Embryonic facial prominence (tissue), 1 donor: ENCODE measurements at regions not wholly inside any gene's neighbourhood (a gene's known extent, or its start where the extent isn't known, plus 50 kb on each side); places are given as distances from the start of the nearest gene placed in this dataset.

ENCODE experiments used
- DNase-seq: peaks from one replicate; pipeline ENCODE4 v3.0.0-alpha.2; 2016; ENCODE audit errors: extremely low spot score

DNA sequence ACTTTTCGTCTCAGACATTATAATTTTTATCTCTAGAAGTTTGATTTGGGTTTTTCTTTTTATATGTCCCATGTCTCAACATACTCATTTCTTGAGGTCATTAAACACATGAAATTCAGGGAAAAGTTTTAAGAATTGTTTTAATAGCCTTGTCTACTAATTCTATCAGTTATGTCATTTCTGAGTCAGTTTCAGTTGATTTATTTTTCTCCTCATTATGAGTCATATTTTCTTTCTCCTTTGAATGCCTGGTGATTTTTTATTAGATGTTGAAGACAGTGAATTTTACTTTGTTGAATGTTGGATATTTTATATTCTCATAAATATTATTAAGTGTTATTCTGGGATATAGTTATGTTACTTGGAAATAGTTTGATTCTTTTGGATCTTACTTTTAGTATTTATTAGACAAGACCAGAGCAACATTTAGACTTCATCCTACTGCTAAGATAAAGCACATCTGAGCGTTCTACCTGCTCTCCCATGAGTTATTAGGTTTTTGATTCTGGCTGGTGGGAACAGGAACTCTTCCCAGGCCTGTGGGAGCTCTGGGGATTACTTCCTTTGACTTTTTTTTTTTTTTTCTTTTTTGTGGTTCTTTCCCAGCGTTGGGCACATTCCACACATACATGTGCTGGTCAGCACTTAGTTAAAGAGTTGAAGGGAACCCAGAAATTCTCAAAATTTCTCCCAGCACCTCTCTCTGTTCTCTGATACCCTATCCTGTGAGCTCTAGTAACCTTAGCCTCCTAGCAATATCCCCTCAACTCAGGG lies 1157.7 kb downstream of the BCL11B start:
- DNase-seq: no peak

DNA sequence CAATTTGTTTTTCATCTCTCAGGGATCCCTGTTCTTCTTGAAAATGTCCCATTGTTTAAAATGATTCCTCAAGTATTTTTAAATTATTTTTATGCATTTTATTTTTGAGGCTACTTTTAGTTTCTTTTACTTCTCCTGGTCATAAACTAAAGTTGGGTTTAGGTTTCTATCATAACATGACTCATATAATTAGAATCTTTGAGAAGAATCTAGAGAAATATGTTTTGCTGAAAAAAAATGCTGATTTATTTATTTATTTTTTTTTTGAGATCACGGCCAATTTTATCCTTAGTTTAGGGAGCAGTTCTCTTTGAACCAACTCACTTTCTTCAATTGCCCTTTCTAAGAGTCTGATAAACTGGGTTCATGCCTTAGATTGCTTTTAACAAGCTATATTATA lies 1157.1 kb downstream of the BCL11B start:
- no peak for DNase-seq

DNA sequence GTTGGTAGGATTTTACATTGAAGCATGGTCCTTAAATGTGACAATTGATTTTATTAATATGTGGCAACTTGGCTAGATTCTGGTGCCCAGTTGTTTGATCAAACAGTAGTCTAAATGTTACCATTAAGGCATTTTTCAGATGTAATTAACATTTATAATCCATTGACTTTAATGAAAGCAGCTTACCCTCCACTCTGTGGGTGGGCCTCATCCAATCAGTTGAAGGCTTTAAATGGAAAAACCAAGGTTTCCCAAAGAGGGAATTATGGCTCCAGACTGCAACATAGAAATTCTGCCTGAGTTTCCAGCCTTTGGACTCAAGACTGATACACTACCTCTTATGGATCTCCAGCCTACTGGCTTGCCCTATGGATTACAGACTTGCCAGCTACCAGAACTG lies 1153.2 kb downstream of the BCL11B start:
- DNase-seq: no peak

DNA sequence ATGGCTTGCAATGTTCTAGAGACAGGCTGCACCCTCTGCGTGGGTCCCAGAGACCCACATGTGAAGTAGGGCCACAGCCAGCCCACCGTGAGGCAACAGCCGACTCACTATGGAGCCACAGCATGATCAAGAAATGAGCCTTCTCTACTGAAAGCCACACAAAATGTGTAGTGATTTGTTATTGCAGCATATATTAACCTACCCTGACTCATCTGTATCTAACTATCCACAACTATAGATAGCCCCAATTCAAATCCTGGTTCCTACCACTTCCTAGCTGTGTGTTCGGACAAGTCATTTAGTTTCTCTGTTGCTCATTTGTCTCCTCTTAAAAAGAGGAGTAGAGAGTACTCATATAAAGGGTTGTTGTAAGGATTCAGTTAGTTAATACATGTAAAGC lies 1152.3 kb downstream of the BCL11B start:
- no peak for DNase-seq

DNA sequence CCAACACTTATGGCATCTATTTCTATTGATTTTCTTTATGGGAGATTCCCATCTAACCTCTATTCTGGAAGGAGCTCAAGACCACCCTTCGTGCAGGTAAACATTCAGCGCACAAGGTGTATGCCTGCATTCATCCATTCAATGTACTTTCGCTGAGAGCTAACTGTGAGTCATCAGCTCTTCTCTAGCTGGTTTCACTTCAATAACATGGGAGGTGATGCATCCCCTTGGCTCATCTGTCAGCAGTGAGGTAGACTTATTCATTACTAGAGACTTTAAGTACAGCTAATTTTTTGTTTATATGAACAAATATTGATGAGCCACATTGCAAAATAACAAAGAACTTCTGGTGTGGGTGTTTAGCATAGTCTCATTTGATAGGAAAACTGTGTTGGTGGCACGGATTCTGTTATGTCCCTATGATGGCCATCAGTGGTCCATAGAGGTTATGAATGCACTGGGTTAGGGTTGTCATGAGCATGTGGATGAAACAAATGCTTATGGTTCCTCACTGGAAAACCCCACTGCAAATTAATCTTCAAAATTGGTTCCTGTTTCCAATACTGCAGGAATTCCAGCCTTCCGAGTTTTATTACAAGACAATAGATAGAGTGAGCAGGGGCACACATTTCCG lies 1151.0 kb downstream of the BCL11B start:
- no peak for DNase-seq

DNA sequence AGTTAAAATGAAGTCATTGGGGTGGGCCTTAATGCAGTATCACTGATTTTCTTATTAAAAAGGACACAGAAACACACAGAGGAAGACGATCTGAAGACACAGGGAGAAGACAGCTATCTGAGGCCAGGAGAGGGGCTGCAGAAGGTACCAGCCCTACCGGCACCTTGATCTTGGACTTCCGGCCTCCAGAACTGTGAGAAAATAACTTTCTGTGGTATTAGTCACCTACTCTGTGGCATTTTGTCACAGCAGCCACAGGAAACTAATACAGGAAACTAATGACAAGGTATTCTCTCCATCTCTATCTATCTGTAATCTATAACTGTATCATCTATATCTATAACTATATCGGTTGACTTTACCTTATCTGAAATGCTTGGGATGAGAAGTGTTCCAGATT lies 1149.5 kb downstream of the BCL11B start:
- no peak for DNase-seq

DNA sequence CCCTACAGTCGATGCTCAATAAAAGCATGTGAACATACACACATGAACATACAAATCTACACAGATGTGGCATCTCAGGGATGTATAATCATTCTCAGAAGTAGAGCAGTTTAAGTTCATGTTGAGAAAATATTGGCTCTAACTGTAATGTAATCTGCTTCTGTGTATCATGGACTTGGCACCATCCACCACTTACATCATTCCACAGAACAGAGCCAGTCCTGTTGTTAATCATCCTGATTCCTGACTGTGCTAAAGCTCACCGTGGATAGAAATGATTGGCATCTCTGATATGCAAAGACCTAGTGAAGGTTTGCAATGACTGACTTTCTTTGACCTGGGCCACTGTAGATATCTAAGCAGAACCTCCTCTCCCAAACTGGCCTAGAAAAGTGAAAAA lies 1141.3 kb downstream of the BCL11B start:
- no peak for DNase-seq

DNA sequence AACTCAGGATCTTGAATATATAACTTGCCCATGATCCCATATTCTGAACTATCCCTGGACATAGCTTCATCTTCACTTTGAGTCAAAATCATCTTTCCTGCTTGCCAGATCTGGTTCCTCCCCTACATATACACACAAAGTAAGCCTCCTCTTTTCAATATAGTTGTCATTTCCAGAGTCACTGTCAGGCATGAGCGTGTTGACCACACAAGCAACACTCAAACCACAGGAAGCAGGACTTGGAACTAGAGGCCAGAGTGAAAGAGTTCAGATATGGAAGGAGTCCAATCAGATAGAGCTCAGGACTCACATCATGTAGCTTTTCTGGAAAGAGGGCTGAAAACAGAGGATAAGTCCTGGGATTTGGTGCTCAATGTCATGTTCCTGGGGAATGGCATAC lies 1140.6 kb downstream of the BCL11B start:
- no peak for DNase-seq

DNA sequence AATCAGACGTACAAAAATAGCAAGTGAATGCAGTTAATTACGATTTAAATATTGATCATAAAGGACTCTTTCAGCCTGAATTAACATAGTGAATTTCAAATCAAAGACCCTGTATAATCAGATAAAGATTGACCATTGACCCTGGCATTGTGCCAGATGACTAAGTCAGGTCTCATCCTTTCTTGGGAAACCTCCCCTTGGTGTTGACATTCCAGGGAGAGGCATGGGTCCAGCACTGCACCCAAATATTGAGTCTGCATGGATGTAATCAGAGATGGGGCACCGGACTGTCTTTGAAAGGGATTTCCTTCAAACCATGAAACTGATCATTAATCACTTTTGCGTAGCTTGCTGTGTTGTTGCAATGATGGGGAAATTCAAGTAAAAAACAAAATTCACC lies 1138.2 kb downstream of the BCL11B start:
- no peak for DNase-seq

DNA sequence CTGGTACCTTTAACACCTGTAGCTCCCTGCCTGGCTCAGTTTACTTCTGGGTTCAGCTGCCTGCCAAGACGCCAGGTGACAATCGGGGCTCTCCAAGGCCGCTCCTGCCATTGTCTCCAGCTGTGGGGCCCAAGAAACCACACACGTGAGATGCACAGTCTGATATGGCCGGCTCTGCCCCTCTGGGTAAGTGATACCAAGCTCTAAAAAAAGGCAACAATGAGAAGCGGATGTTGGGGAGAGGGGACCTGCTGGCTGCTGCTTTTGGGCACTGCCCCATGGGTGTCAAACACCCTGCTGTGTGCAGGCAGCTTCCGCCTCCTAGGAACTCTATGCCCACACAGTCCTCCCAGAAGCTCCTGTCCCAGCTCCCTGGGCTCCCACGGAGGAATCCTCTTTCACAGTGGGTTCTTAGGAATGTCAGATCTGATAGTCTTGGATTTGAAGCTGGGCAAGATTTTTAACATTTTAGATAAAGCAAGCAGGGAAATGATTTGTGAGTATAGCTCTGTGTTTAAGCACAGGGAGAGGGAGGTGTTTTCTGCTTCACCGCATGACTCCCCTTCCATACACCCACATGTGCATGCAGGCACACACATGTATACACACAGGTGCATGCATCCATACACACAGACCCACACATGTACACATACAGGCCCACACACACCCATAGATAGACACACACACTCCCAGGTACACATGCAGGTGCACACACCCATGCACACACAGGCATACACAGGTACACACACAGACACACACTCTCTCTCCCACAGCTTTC lies 1135.8 kb downstream of the BCL11B start:
- DNase-seq: no peak

DNA sequence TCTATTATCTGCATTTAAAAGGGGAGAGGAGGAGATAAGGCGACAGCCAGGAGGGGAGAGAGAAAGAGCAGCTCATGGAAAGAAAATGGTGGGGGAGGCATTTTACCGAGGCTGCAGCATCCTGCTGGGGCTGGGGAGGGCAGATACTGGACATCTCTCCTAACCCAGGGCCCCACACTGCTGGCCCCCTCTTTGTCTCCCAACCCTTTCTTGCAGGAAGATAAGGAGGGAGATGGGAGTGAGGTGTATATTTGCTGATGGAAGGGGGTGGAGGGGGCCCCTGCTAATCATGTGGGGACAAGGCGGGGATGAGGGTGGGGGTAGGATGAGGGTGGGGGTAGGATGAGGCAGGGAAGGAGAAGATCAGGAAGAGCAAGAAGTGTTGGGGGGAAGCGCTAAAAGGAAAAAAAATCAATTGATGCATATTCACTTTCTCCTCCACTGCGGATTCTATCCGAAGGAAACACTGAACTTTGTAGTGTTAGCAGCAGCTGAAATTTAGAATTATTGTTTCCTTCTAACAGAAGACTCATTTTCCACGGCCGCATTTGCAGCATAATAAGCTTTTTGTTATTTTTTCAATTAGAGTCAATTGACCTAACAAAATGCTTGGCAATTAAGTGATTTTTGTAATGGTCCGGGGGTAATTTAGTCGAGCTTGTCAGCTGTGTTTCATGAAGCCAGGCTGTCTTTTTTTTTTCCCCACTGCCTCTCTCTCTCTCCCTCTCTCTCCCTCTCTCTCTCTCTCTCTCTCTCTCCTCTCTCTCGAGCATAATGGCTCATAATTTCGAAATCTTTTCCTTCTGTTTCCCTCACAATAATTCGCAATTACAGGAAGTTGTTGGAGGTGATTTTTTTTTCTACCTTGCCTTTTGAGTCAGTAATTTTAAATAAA lies 1134.6 kb downstream of the BCL11B start:
- DNase-seq: no peak

DNA sequence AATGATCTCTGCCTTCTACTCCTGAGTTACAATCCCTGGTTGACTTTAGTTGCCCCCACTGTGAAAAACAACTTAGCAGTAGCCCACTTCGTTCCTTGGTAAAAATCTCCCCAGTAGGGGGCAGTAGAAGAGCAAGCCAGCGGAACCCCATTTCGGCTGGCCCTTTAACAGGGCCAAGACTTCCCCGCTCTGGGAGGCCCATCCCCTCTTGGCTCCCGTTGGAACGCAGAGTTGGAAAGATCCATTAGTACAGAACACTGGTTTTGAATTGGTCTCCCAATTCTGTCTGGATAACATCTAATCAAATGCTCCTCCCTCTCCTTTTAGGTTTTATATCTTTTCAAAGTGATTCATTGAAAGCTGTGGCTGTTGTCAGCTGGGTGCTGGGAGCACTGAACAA lies 1133.3 kb downstream of the BCL11B start:
- DNase-seq: no peak

DNA sequence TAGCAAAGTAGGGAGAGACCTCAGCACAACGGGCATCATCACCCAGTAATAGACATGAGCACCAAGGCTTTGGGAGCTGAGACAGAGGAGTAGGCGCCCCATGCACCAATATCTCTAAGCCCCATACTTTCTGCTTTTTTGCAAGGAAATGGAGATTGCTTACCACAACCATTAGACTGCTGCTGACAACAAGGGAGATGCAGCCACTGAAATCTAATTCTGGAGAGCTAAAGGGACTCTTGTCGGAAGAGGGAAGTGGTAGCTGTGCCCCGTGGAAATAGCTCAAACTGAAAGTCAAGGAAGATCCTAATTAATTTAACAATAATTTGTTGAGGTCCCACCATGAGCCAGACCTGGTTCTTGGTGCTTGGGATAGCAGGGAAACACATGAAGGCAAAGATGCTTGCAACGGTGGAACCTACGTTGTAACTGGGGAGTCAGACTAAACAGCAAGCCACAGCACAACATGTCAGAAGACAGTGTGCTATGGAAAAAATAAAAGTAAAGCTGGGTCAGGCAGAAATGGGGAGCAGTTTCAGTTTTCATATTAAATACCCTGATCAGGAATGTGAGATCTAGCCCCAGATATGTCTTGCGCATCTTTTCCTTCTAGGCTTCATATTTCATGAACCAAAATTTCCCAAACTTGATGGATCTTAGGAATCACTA lies 1131.0 kb downstream of the BCL11B start:
- no peak for DNase-seq

DNA sequence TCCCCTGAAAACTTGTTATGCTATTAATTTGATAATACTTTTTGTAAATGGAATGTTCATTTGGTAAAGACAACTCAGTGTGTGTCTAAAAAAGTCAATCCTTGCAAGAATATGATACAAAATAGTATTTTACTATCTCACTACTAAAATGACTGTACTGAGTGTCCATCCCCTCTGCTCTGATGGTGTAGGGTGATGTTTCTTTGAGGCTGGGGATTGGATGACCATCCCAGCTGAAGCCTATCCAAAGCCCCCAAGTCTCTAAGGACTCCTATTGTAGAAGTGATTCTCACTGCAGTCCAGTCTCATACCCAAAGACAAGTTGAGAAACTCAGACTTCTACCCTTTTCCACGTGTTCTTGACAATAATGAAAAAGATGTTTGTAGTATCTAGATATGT lies 1128.4 kb downstream of the BCL11B start:
- DNase-seq: no peak

DNA sequence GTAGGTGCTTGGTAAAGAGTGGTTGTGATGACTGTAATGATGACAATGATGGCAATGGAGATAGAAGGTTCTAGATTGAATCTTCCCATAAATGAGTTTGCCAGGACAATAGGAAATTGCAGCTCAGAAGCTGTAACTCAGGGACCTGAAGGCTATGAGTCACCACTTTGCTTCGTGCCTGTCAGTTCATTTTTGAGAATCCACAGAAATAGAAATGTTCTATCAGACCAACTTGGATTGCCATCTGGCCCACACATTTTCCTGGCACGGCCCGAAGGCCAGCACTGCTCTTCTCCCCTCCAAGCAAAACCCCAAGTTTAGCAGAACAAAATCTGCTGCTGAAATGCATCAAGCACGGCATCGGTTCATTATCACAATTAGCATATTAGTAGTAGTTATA lies 1127.0 kb downstream of the BCL11B start:
- no peak for DNase-seq

DNA sequence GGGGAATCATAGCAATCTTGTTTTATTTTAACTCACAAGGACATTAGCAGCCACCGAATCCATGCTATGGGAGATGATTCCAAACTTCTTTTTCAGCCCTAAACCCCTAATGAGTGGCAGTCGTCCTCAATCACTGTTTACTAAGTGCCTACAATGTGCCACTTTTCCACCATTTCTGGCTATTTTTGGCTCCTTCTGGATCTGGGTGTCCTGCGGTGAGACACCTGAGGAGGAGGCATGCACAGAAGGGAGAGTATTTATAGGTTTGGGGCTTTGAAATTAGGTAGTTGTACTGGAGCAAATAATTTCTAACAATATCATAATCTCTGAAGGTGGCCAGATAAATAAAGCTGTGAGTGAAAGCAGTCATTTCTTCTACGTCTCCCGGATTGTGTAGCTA lies 1125.6 kb downstream of the BCL11B start:
- DNase-seq: no peak

DNA sequence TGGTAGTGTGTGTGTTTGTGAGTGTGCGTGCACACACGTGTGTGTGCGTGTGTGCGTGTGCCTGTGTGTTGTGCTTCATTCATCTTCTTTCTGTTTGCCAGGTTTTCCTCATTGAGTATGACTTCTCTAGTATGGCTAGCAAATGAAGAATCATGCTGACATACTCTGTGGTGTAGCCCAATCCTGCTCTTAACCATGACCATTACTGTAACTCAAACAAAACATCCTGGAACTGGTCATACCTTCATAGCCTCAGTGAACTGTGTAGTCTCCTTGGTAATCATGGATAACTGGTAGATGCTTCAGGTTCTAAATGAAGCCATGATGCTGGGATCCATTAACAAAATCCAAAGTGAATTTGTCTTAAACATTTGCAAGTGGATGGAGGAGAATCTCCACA lies 1117.7 kb downstream of the BCL11B start:
- no peak for DNase-seq

DNA sequence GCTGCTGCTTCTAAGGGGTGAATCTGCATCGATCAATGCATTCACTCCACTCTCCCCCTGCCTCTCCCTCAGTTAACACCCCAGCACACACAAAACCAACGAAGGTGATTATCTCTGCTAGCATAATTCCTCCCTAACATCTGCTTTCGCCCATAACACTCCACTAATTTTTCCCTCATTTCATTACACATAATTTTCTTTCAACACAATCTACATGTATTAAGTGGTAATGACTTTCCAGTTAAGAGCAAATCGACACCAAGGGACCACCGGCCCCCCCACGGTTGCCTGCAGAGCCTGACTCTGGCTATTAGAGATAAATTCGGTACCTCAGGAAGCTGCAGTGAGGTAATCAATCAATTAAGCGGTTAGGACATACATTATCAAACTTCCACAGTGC lies 1115.6 kb downstream of the BCL11B start:
- DNase-seq: no peak

DNA sequence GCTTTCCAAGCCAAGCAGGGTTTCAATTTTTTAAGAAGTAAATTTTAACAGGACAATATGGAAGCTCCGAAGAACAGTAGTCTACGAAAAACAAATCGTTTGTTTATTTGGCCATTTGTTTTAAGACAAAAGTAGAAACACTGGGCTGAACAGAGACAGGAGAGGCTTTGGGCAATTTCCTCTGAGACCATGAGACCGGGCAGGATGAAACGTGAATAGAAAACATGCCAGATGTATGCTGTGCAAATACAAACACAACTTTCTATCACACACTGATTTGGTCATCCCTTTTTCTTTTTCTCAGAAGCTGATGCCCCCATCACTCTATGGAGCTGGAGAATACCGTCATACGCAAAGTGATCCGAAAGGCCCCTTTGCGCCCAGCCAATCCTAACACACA lies 1111.1 kb downstream of the BCL11B start:
- no peak for DNase-seq

DNA sequence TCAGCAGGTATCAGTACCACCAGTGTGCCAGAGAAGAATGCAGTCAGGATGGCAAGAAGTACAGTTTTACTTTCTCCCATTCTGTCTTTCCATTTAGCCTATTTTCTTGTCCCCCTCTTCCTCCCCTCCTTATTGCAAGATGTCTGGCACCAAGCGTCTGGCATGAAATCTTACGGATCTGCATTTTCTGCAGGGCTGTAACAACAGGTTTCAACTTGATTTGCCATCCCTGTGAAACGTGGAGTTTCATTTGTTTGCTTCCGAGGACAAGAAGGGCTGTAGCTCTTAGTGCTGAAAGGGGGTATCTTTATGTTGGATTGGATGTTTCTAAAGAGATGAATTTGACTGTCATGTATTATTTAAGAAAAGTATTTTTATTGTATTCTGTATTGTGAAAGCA lies 1110.6 kb downstream of the BCL11B start:
- DNase-seq: no peak
